ENCODE measurements at regions not wholly inside any gene's neighbourhood (a gene's known extent, or its start where the extent isn't known, plus 50 kb on each side); places are given as distances from the start of the nearest gene placed in this dataset.
"Not testable (repeated sequence)": the region's sequence is repeated elsewhere in the genome, so short reads cannot be mapped to it uniquely, and the experiment has no call there.

GRCh38 chr10:30719832-30720231 lies 90.3 kb upstream of the LYZL2 start:
- TF ChIP-seq, protein P1, sequence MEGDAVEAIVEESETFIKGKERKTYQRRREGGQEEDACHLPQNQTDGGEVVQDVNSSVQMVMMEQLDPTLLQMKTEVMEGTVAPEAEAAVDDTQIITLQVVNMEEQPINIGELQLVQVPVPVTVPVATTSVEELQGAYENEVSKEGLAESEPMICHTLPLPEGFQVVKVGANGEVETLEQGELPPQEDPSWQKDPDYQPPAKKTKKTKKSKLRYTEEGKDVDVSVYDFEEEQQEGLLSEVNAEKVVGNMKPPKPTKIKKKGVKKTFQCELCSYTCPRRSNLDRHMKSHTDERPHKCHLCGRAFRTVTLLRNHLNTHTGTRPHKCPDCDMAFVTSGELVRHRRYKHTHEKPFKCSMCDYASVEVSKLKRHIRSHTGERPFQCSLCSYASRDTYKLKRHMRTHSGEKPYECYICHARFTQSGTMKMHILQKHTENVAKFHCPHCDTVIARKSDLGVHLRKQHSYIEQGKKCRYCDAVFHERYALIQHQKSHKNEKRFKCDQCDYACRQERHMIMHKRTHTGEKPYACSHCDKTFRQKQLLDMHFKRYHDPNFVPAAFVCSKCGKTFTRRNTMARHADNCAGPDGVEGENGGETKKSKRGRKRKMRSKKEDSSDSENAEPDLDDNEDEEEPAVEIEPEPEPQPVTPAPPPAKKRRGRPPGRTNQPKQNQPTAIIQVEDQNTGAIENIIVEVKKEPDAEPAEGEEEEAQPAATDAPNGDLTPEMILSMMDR (conservative IDR thresholded peaks at IDR 0.05; ENCODE audit: low read depth, low read length), result no peak
- H3K4me3 ChIP-seq (ENCODE audit: low read depth, low read length), result no peak overlapping the region
- no peak for DNase-seq (ENCODE audit: low read depth)

DNA sequence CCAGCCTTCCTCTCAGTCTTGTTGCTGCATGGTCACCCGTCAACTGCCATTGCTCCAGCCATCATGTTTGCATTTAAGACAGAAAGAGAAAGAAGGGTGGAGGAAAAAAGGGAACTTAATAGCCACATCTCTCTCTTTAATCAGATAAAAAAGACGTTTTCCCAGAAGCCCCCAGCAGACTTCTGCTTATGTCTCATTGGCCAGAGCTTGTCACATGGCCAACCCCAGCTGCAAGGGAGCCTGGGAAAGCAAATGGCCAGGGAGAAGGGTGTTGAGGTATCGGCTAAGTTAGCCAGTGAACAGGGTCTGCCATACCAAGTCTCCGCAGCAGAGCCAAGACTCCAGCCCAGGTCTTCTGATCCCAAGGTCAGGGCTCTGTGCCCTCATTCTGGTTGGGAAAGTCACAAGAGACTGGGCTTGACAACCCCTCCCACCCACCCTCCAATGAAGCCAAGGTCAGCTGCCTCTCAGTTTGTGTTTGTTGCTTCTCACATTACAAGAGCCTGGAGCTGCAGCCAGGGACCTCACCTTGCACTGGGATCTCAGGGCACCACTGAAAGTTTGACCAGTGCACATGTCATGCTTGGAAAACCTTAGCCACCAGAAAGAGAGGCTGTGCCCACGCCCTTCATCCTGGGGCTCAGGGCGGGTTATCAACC lies 80.3 kb upstream of the LYZL2 start:
- TF ChIP-seq, protein P1 (conservative IDR thresholded peaks at IDR 0.05; ENCODE audit: low read depth, low read length), result no peak
- DNase-seq (ENCODE audit: low read depth), result no peak

GRCh38 chr10:30709229-30709628 lies 79.7 kb upstream of the LYZL2 start:
- H3K4me3 ChIP-seq (ENCODE audit: low read depth, low read length), result no peak overlapping the region
- TF ChIP-seq, protein P1 (conservative IDR thresholded peaks at IDR 0.05; ENCODE audit: low read depth, low read length), result no peak
- no peak for DNase-seq (ENCODE audit: low read depth)

More for the DNA sequence above, 80.3 kb upstream of the LYZL2 start:
- no peak overlapping the region for H3K4me3 ChIP-seq (ENCODE audit: low read depth, low read length)

DNA sequence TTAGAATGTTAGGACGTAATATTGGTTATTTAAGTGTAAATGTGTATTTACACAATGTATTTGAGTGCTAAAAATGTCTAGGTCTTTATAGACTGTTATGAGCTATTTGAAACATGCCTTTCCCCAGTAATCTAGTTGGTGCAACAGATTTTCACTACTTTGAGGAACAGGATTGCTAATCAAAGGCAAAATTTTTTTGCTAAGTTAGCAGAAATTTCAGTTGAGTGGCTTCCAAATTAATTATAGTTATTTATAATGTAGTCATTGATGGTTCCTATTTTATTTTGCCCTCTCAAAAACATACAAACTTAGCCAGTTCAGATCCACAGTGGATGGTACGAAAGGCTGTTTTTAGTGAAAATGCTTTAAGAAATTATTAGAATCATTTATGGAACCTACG lies 78.7 kb upstream of the LYZL2 start:
- DNase-seq (ENCODE audit: low read depth), result no peak
- no peak overlapping the region for H3K4me3 ChIP-seq (ENCODE audit: low read depth, low read length)
- TF ChIP-seq, protein P1 (conservative IDR thresholded peaks at IDR 0.05; ENCODE audit: low read depth, low read length), result no peak

- not testable (repeated sequence) for H3K4me3 ChIP-seq (ENCODE audit: low read depth, low read length); DNase-seq (ENCODE audit: low read depth)
Observed at GRCh38 chr10:30706189-30706588, 76.6 kb upstream of the LYZL2 start.

GRCh38 chr10:30705625-30706149 lies 76.1 kb upstream of the LYZL2 start:
- TF ChIP-seq, protein P1 (conservative IDR thresholded peaks at IDR 0.05; ENCODE audit: low read depth, low read length), result no peak
- no peak for DNase-seq (ENCODE audit: low read depth)
- H3K4me3 ChIP-seq (ENCODE audit: low read depth, low read length), result no peak overlapping the region

- TF ChIP-seq, protein P1 (conservative IDR thresholded peaks at IDR 0.05; ENCODE audit: low read depth, low read length), result no peak
- DNase-seq (ENCODE audit: low read depth), result no peak
- no peak overlapping the region for H3K4me3 ChIP-seq (ENCODE audit: low read depth, low read length)
Observed at GRCh38 chr10:30705101-30705624, 75.6 kb upstream of the LYZL2 start.

GRCh38 chr10:30704601-30705100 lies 75.1 kb upstream of the LYZL2 start:
- DNase-seq (ENCODE audit: low read depth), result not testable (repeated sequence)

More at GRCh38 chr10:30704601-30705100, 75.1 kb upstream of the LYZL2 start:
- H3K4me3 ChIP-seq (ENCODE audit: low read depth, low read length), result not testable (repeated sequence)

Measured in epithelial cell of proximal tubule (primary cell).